ENCODE measurements at regions not wholly inside any gene's neighbourhood (a gene's known extent, or its start where the extent isn't known, plus 50 kb on each side); places are given as distances from the start of the nearest gene placed in this dataset.

DNA sequence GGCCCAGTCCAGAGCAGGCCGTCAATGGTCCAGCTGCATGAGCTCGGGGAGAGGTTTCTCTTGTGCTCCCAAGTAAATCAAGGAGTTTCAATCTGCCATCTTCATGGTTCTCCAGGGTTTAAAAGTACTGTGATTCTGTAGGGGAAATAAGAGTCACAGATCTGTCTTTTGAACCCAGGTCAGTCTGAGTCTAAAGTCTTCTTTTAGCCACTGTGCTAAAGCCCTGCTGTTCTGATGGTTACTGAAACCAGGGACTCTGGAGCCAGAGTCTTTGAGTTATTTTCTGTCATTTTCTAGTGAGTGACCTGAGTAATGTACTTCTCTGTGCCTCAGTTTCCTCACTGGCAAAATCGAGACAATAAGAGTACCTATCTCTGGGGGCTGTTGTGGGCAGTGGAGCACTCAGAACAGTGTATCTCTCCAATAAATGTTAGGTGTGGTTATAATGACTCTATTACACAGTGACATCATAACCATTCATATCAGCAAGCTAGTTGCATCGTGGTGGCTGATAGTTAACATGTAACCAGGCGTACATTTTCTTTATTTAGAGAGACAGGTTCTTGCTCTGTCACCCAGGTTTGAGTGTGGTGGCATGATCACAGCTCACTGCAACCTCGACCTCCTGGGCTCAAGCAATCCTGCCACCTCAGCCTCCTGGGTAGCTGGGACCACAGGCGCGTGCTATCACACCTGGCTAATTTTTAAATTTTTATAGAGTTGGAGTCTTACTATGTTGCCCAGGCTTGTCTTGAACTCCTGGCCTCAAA lies 74.6 kb upstream of the KCNG1 start (continued):
- TF ChIP-seq, protein P1, sequence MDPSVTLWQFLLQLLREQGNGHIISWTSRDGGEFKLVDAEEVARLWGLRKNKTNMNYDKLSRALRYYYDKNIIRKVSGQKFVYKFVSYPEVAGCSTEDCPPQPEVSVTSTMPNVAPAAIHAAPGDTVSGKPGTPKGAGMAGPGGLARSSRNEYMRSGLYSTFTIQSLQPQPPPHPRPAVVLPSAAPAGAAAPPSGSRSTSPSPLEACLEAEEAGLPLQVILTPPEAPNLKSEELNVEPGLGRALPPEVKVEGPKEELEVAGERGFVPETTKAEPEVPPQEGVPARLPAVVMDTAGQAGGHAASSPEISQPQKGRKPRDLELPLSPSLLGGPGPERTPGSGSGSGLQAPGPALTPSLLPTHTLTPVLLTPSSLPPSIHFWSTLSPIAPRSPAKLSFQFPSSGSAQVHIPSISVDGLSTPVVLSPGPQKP (IDR thresholded peaks at IDR 0.05; ENCODE audit: low read depth, low read length): no peak
- TF ChIP-seq, protein P2, sequence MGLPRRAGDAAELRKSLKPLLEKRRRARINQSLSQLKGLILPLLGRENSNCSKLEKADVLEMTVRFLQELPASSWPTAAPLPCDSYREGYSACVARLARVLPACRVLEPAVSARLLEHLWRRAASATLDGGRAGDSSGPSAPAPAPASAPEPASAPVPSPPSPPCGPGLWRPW (IDR thresholded peaks at IDR 0.05): no peak
- TF ChIP-seq JUNB (IDR thresholded peaks at IDR 0.05) (no peak), BHLHE40 (IDR thresholded peaks at IDR 0.05; ENCODE audit: low read depth, low read length) (no peak), FOSB (CRISPR knock-in tag; IDR thresholded peaks at IDR 0.05) (no peak), RAD21 (conservative IDR thresholded peaks at IDR 0.05 in 1 of 2, IDR thresholded peaks at IDR 0.05 in 1 of 2) (no peak), CHD4 (IDR thresholded peaks at IDR 0.05; ENCODE audit: borderline replicate concordance) (no peak), JUN (IDR thresholded peaks at IDR 0.05) (no peak)
- TF ChIP-seq, protein P3, sequence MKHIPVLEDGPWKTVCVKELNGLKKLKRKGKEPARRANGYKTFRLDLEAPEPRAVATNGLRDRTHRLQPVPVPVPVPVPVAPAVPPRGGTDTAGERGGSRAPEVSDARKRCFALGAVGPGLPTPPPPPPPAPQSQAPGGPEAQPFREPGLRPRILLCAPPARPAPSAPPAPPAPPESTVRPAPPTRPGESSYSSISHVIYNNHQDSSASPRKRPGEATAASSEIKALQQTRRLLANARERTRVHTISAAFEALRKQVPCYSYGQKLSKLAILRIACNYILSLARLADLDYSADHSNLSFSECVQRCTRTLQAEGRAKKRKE (CRISPR knock-in tag; IDR thresholded peaks at IDR 0.05; ENCODE audit: low read depth): no peak

DNA sequence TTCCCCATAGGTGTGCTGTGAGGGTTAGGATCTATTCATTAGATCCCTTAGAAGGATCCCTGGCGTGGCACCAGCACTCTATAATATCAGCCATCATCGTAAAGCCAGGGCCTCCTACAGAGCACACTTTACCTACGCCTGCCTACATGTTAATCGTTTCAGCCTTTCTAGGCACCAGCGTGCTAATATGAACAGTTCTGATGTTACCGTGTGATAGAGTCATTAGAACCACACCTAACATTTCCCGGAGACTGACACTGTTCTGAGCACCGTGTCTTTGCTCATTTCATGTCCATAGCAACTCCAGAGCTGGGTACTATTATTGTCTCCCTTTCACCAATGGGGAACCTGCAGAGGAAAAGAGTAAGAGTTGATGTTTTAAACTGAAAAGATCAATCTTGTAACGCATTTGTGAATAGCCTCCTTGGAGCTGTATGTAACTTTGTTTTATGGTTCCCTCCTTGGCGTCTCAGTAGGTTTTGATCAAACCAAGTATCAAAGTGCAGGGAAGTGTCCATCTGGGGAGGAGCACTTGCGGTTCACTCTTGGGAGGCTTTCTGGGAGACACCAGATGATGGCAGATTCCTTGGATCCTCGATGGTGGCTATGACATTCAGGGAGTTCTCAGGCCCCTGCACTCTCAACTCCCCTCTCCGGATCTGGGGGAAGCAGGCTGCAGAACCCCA lies 73.8 kb upstream of the KCNG1 start:
- FAIRE-seq (no peak), ATAC-seq (no peak), DNase-seq (ENCODE audit: low read depth in 1 of 2, low spot score in 1 of 2) (no peak)
- Histone ChIP-seq H3K27ac (no peak overlapping the region), H3K9me3 (no peaks in the 10 kb centered on the region), H3K4me1 (no peaks in the 10 kb centered on the region), H3K4me2 (no peak overlapping the region), H3K4me3 (no peak overlapping the region)
- CTCF ChIA-PET: no interaction called here
- WGBS (ENCODE audit: missing lambda C conversion rate): 70% methylated on average over 13 of the region's 13 CpGs
- POLR2A ChIA-PET: no interaction called here
- no peak for TF ChIP-seq POLR2A (IDR thresholded peaks at IDR 0.05; ENCODE audit: low read length)
- no peak for TF ChIP-seq PHF8 (IDR thresholded peaks at IDR 0.05; ENCODE audit: borderline replicate concordance, low read depth)
- no peak for TF ChIP-seq HOXA7 (CRISPR knock-in tag; IDR thresholded peaks at IDR 0.05)
- no peak for TF ChIP-seq ZNF302 (CRISPR knock-in tag; IDR thresholded peaks at IDR 0.05)
- no peak for TF ChIP-seq TFCP2L1 (CRISPR knock-in tag; IDR thresholded peaks at IDR 0.05)
- TF ChIP-seq, protein P3 (CRISPR knock-in tag; IDR thresholded peaks at IDR 0.05; ENCODE audit: low read depth): no peak
- TF ChIP-seq, protein P1 (IDR thresholded peaks at IDR 0.05; ENCODE audit: low read depth, low read length): no peak
- no peak for TF ChIP-seq RNF2 (IDR thresholded peaks at IDR 0.05; ENCODE audit: borderline replicate concordance, low read depth)
- no peak for TF ChIP-seq CEBPB (IDR thresholded peaks at IDR 0.05)
- TF ChIP-seq ZSCAN20 (CRISPR knock-in tag; IDR thresholded peaks at IDR 0.05): no peak
